ENCODE measurements at regions not wholly inside any gene's neighbourhood (a gene's known extent, or its start where the extent isn't known, plus 50 kb on each side); places are given as distances from the start of the nearest gene placed in this dataset.

DNA sequence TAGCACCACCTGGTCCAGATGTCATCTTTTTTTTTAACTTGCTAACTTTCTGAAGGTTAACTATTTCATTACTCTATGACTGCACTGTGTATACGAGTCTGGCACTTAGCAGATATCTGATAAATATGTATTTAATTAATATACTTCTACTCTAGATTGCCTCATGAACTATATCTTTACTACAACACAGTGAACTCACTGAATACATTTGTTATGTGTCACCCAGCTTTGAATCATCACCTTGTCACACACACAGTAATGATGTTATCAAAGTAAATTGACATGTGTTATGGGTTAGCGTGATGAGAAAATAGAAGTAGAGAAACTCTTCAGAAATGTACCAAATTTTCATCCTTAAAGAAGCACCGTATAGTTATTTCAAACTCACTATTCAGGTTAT is 419.3 kb upstream of the ADGRL3 start:
- intact Hi-C loops (cut with DNase I): no loop called here
- no peak for DNase-seq

DNA sequence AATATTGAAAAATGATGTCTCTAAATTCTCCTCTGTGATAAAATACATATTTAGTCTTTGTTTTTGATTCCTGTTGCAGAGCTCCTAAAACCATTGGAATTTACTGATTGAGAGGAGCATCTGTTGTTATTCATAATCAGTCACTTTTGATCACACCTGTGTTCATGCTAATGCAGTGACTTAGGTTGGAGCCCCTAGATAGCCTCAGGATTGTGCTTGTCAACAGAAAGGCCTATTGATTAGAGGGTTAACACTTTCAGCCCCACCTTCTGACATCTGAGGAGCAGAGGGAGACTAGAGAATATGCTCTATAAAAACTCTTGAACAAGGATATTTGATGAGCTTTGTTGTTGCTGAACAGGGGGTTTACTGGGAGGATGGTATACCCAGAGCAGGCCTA is 409.5 kb upstream of the ADGRL3 start:
- intact Hi-C loops (cut with DNase I): no loop called here
- no peak for DNase-seq

DNA sequence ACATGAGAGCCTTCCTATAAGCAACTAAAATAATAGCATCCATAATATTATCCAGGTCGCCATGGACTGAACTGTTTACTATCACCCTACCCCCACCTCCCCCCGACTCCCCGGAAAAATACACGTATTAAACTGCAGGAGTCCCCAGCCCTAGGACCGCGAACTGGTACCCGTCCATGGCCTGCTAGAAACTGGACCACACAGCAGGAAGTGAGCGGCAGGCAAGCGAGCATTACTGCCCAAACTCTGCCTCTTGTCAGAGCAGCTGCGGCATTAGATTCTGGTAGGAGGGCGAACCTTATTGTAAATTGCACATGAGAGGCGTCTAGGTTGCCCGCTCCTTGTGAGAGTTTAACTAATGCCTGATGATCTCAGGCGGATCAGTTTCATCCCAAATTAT is 405.8 kb upstream of the ADGRL3 start:
- intact Hi-C loops (cut with DNase I): no loop called here
- DNase-seq: peak in 2 of 10 donors; percentile 49 to 70

DNA sequence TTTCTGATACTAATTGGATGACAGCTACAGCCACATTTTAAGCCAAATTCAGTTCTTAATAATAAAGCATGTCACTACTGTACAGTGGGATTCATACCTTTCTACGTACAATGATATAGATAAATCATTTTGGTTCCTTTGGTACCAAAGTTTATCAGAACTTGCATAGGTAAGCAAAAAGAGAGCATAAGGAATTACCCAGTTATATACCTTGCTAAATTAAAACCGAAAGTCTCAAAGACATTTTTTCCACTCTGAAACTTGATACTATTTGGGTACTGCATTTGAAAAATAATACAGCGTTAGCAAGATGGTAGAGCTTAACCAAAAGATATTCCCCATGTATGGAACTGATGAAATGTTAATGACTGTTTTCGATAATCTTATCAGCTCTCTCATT is 400.9 kb upstream of the ADGRL3 start:
- DNase-seq: no peak
- intact Hi-C loops (cut with DNase I): no loop called here

DNA sequence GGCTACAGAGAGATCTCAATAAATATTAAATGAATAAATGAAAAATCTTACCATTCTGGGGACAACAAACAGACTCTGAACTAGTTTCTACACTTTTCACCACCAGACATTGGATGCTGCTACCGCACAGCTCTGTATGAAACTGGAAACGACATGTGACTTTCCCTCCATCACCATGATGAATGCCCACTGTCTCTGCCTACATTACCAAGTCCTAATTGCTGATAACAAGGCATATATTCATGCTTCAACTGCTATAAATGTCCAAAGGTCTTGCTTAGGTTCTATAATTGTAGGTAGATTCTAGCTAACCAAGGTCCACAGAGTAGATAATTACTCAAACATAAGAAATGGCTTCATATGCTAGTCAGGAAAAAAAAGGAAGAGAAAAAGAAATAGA is 399.4 kb upstream of the ADGRL3 start:
- intact Hi-C loops (cut with DNase I): no loop called here
- no peak for DNase-seq

DNA sequence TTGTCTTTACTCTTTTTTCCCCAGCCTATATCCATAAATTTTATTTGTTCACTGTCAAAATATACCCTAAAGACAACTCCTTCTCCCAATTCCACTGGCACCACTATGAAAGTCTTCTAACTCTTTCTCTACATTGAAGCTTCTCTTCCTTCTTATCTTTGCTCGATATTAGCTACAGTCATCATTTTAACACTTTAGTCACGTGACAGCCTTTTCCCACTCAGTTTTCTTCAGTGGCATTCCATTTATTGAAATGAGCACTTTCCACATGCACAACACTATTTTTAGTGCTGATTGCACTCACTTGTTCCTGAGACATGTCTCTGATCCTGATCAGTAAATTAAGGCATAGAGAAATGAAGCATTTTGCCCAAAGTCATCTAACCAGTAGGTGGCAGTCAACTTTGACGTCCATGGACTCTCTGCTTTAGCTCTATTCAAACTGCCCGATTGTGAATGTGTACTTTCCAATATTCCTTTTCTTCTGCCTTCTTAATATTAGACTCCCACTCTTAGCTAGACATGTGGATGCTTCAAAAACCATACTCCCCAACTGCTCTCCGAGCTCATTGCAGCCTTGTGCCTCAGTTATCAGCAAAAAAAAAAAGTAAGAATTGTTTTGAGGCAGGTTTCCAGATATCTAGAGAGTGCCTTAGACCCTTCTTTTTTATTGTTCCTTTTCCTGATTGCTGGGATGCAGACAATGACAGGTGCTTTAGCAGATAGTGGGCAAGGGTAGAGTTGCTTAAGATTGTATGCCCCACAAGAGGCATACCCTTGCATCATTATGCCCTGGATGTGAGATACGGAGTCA is 394.4 kb upstream of the ADGRL3 start:
- intact Hi-C loops (cut with DNase I): loop anchor here (5.0 kb wide), 1 partner anchor 1902 kb away; no protein-coding TSS in a partner anchor
- DNase-seq: no peak

DNA sequence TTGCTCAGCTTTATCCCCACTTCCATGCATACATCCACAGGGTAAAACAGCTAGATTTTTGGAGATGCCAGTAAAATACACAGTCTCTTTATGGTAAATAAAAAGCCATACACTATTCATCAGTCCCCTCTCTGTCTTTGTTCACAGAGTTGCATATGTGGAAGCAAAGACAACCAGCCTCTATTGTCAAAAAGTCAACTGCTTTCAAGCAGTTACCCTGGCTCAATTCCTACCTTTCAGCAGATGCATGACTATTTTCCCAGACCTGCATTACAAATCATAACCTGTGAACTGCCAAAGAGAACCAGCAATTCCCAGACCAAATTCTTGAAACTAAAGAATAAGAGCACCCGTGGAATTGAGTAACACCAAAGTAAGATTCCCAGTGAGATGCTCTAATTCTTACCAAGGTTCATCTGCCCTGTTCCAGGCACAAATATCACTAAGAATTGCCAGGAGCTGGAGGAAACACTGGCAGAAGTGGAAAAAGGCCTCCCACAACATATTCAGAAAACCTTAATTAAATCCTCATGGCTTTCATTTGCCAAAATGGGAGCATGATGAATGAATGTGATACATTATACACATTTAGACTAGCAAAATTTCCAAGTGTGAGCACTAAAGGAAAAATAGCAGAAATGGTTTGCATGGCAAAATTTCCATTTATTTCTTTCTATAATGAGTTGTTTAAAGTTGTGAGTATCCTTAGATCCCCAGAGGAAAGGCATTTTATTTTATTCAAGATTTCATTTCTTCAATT is 391.2 kb upstream of the ADGRL3 start:
- no peak for DNase-seq
- intact Hi-C loops (cut with DNase I): loop anchor here (5.0 kb wide), 1 partner anchor 1898 kb away; no protein-coding TSS in a partner anchor

DNA sequence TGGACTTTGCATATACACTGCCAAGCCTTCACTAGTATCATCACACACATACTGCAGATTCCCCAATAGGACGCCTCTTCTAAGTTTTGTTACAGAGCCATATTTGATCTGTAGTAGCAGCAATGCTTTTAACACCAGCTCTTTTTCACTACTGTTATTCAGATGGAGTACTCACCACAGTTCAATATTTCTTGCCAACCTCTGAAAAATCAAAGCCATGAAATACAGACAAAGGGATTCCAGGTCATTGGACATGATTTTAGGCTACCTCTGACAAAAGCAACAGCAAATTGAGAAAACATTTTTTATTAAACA is 390.7 kb upstream of the ADGRL3 start:
- DNase-seq: no peak

DNA sequence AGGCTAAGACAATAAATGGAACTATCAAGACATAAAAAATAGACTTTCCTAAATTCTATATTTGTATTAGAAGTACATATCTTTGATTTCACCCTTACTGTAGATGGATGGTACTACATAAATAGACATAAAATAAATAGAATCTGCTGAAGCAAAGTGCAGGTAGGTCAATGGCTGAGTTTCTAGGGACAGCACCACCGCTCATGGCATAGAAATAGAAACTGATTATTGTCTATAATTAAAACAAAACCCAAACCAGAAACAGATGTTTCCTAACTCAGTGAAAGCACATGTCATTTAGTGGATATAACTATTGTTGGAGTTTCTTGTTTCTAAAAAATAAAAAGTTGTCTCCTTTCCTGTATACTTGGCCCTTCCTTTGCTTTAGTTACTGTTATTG is 387.3 kb upstream of the ADGRL3 start:
- intact Hi-C loops (cut with DNase I): no loop called here
- DNase-seq: no peak

More for the DNA sequence above, 390.7 kb upstream of the ADGRL3 start:
- intact Hi-C loops (cut with DNase I): loop anchor here (5.0 kb wide), 1 partner anchor 1898 kb away; no protein-coding TSS in a partner anchor

DNA sequence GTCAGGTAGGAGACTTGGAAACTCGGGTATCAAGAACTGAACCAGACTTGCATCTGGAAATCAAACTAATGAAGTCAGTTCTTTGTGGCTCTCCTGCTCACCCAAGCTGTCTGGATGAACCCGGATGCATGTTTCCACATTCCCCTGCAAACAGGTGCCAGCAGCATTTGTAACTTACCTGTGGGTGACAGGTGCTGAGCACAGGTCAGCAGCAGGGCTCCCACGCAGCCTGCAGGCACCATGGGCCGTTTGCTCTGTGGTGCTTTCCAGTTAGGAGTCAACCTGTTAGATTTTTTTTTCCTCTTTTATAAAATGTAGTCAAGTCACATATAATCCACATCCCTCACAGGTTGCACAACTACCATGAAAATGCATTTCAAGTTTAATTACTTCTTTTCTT is 385.6 kb upstream of the ADGRL3 start:
- intact Hi-C loops (cut with DNase I): no loop called here
- DNase-seq: peak in 2 of 10 donors; percentile 44 to 57

DNA sequence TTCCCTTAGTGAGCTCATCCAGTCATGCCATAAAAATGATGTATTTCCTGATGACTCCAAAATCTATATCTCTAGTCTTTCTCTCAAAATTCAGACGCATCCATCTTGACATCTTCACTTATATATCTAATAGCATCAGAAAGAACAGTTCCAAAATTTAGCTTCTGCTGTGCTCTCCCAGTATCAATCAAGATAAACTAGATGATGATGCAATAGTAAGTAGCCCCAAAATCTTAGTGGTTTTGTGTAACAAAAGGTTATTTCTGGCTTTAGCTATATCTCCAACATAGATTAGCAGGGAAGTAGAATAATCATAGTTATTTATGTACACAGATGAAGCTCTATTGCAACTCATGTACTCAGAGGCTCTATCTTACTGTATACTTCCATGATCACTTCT is 382.5 kb upstream of the ADGRL3 start:
- intact Hi-C loops (cut with DNase I): no loop called here
- DNase-seq: no peak

DNA sequence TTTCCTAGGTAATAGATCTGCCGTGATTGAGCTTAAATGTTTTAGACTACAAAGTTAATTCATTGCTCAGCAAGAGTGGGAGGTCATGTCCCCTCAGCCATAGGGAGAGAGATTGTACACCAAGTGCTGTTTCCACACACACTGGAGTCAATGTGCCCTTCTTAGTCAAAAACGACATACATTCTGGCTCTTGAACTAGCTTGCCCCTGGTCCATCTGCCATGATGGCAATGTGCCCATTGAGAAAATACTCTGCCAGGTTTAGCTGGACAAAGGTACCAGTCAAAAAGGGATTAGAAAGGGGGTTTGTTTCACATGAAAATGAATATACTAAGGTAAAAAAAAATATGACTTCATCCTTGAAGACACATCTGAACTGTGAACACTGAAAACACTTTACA is 377.1 kb upstream of the ADGRL3 start:
- intact Hi-C loops (cut with DNase I): no loop called here
- DNase-seq: no peak

DNA sequence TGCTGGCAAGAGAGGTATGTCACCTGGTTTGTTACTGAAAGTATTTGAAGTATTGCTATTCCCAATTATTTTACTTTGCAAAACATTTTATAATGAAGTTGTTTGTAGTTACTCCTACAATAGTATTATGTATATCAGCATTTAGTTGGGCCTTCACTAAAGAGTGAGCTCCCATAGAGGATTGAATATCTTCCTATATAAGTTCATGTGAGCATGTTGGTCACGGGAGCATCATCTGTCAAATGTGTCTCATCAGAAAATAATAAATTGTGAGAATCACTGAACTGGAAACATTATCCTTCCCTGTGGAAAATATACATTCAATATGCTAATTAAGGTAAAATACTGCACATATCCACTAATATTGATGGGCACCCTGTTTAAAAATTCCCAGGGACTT is 360.1 kb upstream of the ADGRL3 start:
- intact Hi-C loops (cut with DNase I): no loop called here
- DNase-seq: no peak

DNA sequence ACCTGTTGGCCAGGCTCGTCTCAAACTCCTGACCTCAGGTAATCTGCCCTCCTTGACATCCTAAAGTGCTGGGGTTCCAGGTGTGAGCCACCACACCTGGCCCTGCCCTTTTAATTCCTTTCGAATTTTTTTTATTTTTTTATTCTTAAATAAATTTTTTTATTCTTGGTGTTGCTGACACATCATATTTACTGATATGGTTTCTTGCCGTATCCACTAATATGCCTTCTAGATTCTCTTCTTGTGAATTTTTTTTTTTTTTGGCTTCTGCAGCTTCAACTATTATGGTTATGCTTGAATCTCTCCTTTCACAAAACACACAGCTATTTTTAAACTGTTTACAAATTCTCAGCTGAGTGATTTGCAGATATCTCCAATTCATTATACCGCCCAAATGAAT is 353.4 kb upstream of the ADGRL3 start:
- intact Hi-C loops (cut with DNase I): no loop called here
- DNase-seq: no peak

DNA sequence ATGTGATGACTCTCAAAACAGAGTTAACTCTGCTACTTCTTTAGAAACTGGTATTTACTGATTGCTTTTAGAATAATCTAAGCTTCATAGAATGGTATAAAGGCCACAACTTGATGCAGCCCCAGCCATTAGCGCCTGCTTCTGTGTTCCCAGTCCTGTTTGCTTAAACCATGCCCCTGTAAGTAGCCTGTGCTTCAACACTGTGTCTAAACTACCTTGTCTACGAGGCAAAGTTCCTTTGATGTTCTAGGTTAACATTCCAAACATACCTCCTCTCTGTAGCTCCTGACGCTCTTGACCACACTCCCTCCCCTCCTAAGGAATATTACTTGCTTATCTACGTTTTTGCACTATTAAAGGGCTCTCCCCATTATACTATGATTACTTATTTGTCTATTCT is 352.5 kb upstream of the ADGRL3 start:
- intact Hi-C loops (cut with DNase I): no loop called here
- no peak for DNase-seq

DNA sequence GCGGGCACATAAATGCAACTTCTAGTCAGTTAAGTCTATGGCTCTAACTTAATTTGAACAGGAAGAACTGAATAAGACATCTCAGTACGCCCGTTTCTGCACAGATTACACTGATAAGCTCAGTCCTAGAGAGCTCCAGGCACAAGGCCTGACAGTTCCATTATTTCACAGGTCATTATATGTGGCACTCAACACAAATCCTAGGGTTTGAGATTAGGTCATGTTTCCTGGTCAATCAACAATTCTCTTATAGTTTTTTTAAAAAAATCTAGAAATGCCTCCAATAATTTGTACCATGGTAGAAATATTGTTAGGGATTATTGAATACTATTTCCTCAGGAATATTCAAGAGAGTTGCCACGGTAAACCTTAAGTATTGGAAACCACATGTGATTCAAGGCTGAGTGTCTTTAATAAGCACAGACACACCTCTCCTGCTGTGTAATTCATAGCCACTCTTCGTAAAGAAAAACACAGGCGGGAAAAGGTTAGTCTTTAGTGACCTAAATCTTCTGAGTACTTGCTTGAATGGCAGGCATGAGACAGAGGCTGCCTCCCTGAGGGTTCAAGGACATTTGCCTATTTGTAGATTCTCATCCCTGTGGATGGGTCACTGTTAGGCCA is 342.9 kb upstream of the ADGRL3 start:
- no peak for DNase-seq
- intact Hi-C loops (cut with DNase I): no loop called here

DNA sequence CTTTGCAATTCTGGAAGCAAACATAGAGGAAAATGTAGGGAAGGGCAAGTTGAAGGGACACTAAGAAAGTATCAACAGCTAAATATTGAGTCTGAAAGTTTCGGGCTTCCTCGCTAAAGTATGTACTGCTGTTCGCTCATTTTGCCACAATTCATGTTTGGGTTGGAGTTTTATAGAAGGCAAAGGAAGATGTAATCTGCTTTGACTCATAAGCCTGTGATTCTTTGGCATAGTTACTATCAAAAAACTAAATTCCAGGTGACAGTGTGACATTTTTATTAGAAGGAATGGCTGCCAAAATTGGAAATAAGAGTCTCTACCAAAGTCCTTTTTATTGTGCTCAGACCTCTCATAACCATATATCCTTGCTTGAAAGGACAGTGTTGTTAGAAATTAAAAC is 336.7 kb upstream of the ADGRL3 start:
- DNase-seq: no peak
- intact Hi-C loops (cut with DNase I): no loop called here

DNA sequence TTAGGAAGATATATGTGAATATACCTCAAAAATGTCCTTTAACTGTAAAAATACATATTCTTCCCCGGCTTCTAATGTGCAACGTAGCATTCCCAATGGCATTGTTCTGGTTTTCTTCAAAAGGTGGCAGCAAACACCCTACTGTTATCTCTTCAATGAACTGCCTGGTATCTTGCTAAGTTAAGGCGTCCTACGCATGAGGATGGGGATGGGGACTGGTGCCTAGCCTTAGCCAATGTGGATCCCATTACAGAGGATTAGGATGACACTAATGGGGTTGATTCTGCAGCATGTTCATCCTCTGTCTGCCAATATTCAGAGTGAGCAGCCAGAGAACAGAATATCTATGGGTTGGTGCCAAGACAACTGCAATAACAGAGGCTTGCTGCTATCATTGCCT is 334.9 kb upstream of the ADGRL3 start:
- intact Hi-C loops (cut with DNase I): no loop called here
- peak in 2 of 10 donors; percentile 8 to 15 for DNase-seq

DNA sequence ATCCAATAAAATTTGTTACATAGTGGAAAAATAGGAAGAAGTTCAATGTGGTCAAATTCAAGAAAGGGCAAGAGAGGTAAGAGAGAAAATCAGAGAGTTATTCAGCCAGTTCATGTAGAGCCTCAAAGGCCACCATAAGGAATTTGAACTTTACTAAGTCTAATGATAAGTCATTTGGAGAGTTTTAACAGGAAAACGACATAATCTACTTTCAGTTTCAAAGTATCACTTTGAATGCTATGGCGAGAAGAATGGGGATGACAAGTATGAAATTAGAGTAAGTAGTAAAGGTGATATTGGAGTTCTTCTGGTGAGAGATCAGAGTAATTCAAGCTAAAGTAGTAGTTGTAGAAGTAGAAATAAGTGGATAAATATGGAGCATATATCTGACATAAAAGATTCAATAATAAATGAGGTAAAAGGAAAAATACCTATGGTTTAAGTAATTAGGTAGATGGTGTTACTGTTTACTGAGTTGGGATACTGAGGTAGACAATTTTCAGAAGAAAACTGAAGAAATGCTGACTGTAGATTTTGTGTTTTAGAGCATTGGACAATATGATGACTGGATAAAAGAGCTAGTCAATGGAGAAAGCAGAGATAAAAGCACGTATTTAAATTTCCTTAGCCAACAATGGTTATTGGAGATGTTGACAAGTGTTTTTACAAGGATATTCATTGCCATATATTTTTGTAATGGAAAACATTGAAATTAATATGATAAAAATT is 331.7 kb upstream of the ADGRL3 start:
- intact Hi-C loops (cut with DNase I): no loop called here
- no peak for DNase-seq

DNA sequence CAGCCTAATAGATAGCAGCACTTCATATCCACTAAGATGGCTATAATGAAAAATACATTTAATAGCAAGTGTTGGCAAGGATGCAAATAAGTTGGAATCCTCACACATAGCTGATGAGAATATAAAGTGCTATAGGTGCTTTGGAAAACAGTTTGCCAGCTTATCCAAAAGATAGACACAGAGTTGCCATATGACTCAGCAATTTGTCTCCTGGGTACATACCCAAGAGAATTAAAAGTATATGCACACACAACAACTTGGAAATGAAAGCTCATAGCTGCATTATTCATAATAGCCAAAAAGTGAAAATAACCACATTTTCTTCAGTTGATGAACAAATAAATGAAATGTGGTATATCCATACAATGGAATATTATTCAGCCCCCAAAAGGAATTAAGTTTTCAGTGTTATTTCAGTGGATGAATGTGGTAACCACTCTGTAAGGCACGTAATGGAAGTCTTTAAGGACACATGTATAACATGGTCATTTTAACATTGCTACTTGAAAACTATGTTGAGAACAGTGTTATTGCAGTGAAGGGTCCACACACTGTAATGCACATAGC is 320.9 kb upstream of the ADGRL3 start:
- intact Hi-C loops (cut with DNase I): no loop called here

DNA sequence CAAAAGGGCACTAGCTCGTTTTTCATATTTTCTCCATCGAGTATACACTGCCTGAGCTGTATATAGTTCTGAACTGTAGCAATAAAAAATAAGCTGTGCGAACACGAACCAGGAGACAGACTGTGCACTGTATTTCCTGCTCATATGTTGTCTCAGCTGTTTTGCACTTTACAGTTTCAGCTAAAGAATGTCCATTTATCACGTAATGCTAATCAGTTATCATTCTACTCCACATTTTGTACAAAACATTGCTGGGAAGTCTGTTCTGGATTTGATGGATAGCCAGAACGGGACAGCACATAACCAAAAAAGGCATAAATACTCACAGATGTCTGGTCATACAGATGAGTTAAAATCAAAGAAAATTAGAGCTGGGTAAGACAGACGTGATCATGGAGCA is 315.5 kb upstream of the ADGRL3 start:
- intact Hi-C loops (cut with DNase I): no loop called here
- no peak for DNase-seq

More for the DNA sequence above, 320.9 kb upstream of the ADGRL3 start:
- no peak for DNase-seq
